OCI-LY1 (cell line): ENCODE measurements at regions not wholly inside any gene's neighbourhood (a gene's known extent, or its start where the extent isn't known, plus 50 kb on each side); places are given as distances from the start of the nearest gene placed in this dataset.

Experiments used
- CTCF ChIP-seq: fragments of 200-600 bp; sonication (generic), shearing (Covaris generic); IDR thresholded peaks from 2 replicates; pipeline ENCODE4 v1.5.1; 2017; ENCODE audit warnings: mild to moderate bottlenecking, antibody characterized with exemption, low read length, moderate library complexity, mixed read lengths
- EZH2 ChIP-seq: fragments of 200-600 bp; sonication (generic), shearing (Covaris generic); IDR thresholded peaks from 2 replicates; pipeline ENCODE4 v1.8.0; 2017; ENCODE audit warnings: borderline replicate concordance, mixed run types, mild to moderate bottlenecking, antibody characterized with exemption, low read length, moderate library complexity, mixed read lengths

GRCh38 chr10:123496996-123497660, 169.0 kb upstream of the GPR26 start:
- TF ChIP-seq CTCF: no peak
- TF ChIP-seq EZH2: no peak
